HS-27A (cell line): ENCODE measurements at regions not wholly inside any gene's neighbourhood (a gene's known extent, or its start where the extent isn't known, plus 50 kb on each side); places are given as distances from the start of the nearest gene placed in this dataset.
"Not testable (repeated sequence)": the region's sequence is repeated elsewhere in the genome, so short reads cannot be mapped to it uniquely, and the experiment has no call there.

Experiments
- DNase-seq: peaks from one replicate; pipeline ENCODE4 v3.0.0-alpha.2; 2012; ENCODE audit warnings: low read depth, missing footprints

- DNase-seq: no peak
Measured at GRCh38 chr9:38518826-38519225, 94.6 kb upstream of the IGFBPL1 start.

- peak; percentile 23 for DNase-seq
Measured at GRCh38 chr9:38516273-38516672, 92.0 kb upstream of the IGFBPL1 start.

- DNase-seq: not testable (repeated sequence)
Measured at GRCh38 chr9:38515055-38515454, 90.8 kb upstream of the IGFBPL1 start.

- DNase-seq: not testable (repeated sequence)
Measured at GRCh38 chr9:38510340-38510739, 86.1 kb upstream of the IGFBPL1 start.

GRCh38 chr9:38507587-38507986, 83.3 kb upstream of the IGFBPL1 start:
- DNase-seq: no peak

- not testable (repeated sequence) for DNase-seq
Measured at GRCh38 chr9:38500171-38500570, 75.9 kb upstream of the IGFBPL1 start.

GRCh38 chr9:38498551-38498950, 74.3 kb upstream of the IGFBPL1 start:
- DNase-seq: not testable (repeated sequence)

- DNase-seq: no peak
Measured at GRCh38 chr9:38489057-38489456, 64.8 kb upstream of the IGFBPL1 start.

GRCh38 chr9:38488156-38488698, 64.0 kb upstream of the IGFBPL1 start:
- DNase-seq: no peak

- not testable (repeated sequence) for DNase-seq
Measured at GRCh38 chr9:38487418-38488155, 63.3 kb upstream of the IGFBPL1 start.

GRCh38 chr9:38486837-38487236, 62.6 kb upstream of the IGFBPL1 start:
- DNase-seq: no peak

GRCh38 chr9:38486056-38486615, 61.9 kb upstream of the IGFBPL1 start:
- no peak for DNase-seq

- not testable (repeated sequence) for DNase-seq
Measured at GRCh38 chr9:38484076-38484665, 59.9 kb upstream of the IGFBPL1 start.

- DNase-seq: no peak
Measured at GRCh38 chr9:38482918-38483592, 58.8 kb upstream of the IGFBPL1 start.

GRCh38 chr9:38478211-38478610, 54.0 kb upstream of the IGFBPL1 start:
- no peak for DNase-seq

GRCh38 chr9:38474476-38474875, 50.2 kb upstream of the IGFBPL1 start:
- DNase-seq: not testable (repeated sequence)
